ENCODE measurements at regions not wholly inside any gene's neighbourhood (a gene's known extent, or its start where the extent isn't known, plus 50 kb on each side); places are given as distances from the start of the nearest gene placed in this dataset.

DNA sequence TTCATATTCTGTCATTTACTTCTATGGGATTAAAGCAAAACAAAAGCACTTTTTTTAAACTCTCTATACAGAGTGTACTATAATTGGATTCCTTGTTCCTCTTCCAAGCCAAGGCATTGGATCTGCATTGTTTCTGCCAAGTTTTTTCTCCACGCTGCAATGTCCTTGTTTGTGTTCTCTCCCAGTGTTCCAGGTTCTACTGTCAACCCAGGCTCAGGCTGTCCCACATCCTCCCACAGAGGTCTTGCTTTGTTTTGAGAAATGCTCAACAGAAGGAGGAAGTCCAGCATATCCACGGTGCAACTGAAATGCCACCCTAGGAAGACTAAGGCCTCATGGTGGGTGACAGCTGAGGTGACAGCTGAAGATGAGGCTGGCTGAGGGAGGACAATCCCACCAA lies 287.1 kb upstream of the PRDM1 start:
- Histone ChIP-seq H3K4me1 (ENCODE audit: insufficient read depth, insufficient read length) (no peaks in the 10 kb centered on the region), H3K36me3 (ENCODE audit: insufficient read depth, insufficient read length, low read length) (no peaks in the 10 kb centered on the region), H3K27me3 (ENCODE audit: insufficient read depth, insufficient read length) (no peaks in the 10 kb centered on the region), H3K9me3 (ENCODE audit: insufficient read depth, low read length) (no peaks in the 10 kb centered on the region), H3K4me3 (ENCODE audit: insufficient read length, low read depth) (no peak overlapping the region), H3K9ac (ENCODE audit: insufficient read length, low read depth) (no peak overlapping the region)
- DNase-seq (ENCODE audit: low read depth, low spot score), result no peak
- TF ChIP-seq YY1 (IDR thresholded peaks at IDR 0.05; ENCODE audit: insufficient read depth, insufficient read length) (no peak), SUZ12 (IDR thresholded peaks at IDR 0.05; ENCODE audit: extremely low read depth, insufficient read depth, insufficient read length) (no peak), ZNF274 (IDR thresholded peaks at IDR 0.05; ENCODE audit: low read depth, low read length) (no peak)

- Histone ChIP-seq H3K27me3 (ENCODE audit: insufficient read depth, insufficient read length) (no peaks in the 10 kb centered on the region), H3K4me1 (ENCODE audit: insufficient read depth, insufficient read length) (no peaks in the 10 kb centered on the region), H3K9me3 (ENCODE audit: insufficient read depth, low read length) (no peaks in the 10 kb centered on the region), H3K9ac (ENCODE audit: insufficient read length, low read depth) (no peak overlapping the region), H3K4me3 (ENCODE audit: insufficient read length, low read depth) (no peak overlapping the region), H3K36me3 (ENCODE audit: insufficient read depth, insufficient read length, low read length) (no peaks in the 10 kb centered on the region)
- no peak for DNase-seq (ENCODE audit: low read depth, low spot score)
- TF ChIP-seq YY1 (IDR thresholded peaks at IDR 0.05; ENCODE audit: insufficient read depth, insufficient read length) (no peak), SUZ12 (IDR thresholded peaks at IDR 0.05; ENCODE audit: extremely low read depth, insufficient read depth, insufficient read length) (no peak), ZNF274 (IDR thresholded peaks at IDR 0.05; ENCODE audit: low read depth, low read length) (no peak)
Measured at GRCh38 chr6:105797983-105798453, 288.1 kb upstream of the PRDM1 start.

DNA sequence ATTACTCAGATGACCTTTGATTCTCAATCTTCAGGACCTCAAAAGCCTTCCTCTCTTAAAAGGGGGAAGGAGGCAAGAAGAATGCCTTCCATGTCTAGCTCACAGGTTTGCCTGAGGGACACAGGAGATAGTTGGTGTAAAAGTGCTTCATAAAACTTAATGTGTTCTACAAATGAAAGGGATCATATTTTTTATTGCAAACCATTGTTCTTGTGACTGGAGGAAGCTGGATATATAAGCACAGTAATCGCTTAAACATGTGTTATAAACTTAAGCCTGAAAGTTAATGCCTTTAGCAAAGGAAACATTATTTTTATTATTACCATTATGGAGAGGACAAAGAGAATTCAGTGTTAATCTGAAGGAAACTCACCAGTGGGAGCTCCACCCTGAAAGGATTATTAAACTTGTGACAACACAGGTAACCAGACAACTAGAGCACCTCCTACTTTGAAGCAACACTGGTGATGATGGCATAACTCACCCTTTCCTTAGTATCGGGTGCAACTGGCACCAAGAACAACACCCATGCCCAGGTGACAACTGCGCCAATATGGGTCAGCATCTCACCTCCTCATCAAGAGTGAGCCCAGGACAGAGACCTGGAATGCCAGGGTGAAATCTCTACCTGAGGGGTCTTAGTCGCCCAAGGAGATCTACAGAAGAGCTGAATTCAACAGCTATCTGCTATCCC lies 288.7 kb upstream of the PRDM1 start:
- DNase-seq (ENCODE audit: low read depth, low spot score), result no peak
- no peak for TF ChIP-seq YY1 (IDR thresholded peaks at IDR 0.05; ENCODE audit: insufficient read depth, insufficient read length)
- no peak for TF ChIP-seq SUZ12 (IDR thresholded peaks at IDR 0.05; ENCODE audit: extremely low read depth, insufficient read depth, insufficient read length)
- TF ChIP-seq ZNF274 (IDR thresholded peaks at IDR 0.05; ENCODE audit: low read depth, low read length), result no peak
- Histone ChIP-seq H3K27me3 (ENCODE audit: insufficient read depth, insufficient read length) (no peaks in the 10 kb centered on the region), H3K9me3 (ENCODE audit: insufficient read depth, low read length) (no peaks in the 10 kb centered on the region), H3K9ac (ENCODE audit: insufficient read length, low read depth) (no peak overlapping the region), H3K36me3 (ENCODE audit: insufficient read depth, insufficient read length, low read length) (no peaks in the 10 kb centered on the region), H3K4me1 (ENCODE audit: insufficient read depth, insufficient read length) (no peaks in the 10 kb centered on the region), H3K4me3 (ENCODE audit: insufficient read length, low read depth) (no peak overlapping the region)

- Histone ChIP-seq H3K9me3 (ENCODE audit: insufficient read depth, low read length) (no peaks in the 10 kb centered on the region), H3K4me1 (ENCODE audit: insufficient read depth, insufficient read length) (no peaks in the 10 kb centered on the region), H3K36me3 (ENCODE audit: insufficient read depth, insufficient read length, low read length) (no peaks in the 10 kb centered on the region), H3K4me3 (ENCODE audit: insufficient read length, low read depth) (no peak overlapping the region), H3K9ac (ENCODE audit: insufficient read length, low read depth) (no peak overlapping the region), H3K27me3 (ENCODE audit: insufficient read depth, insufficient read length) (no peaks in the 10 kb centered on the region)
- no peak for TF ChIP-seq YY1 (IDR thresholded peaks at IDR 0.05; ENCODE audit: insufficient read depth, insufficient read length)
- TF ChIP-seq SUZ12 (IDR thresholded peaks at IDR 0.05; ENCODE audit: extremely low read depth, insufficient read depth, insufficient read length), result no peak
- no peak for TF ChIP-seq ZNF274 (IDR thresholded peaks at IDR 0.05; ENCODE audit: low read depth, low read length)
- DNase-seq (ENCODE audit: low read depth, low spot score), result no peak
Measured at GRCh38 chr6:105795913-105796517, 290.1 kb upstream of the PRDM1 start.

- DNase-seq (ENCODE audit: low read depth, low spot score), result no peak
- TF ChIP-seq SUZ12 (IDR thresholded peaks at IDR 0.05; ENCODE audit: extremely low read depth, insufficient read depth, insufficient read length), result no peak
- no peak for TF ChIP-seq ZNF274 (IDR thresholded peaks at IDR 0.05; ENCODE audit: low read depth, low read length)
- H3K27me3 ChIP-seq (ENCODE audit: insufficient read depth, insufficient read length), result no peaks in the 10 kb centered on the region
- no peak overlapping the region for H3K9ac ChIP-seq (ENCODE audit: insufficient read length, low read depth)
- no peak overlapping the region for H3K4me3 ChIP-seq (ENCODE audit: insufficient read length, low read depth)
- no peaks in the 10 kb centered on the region for H3K36me3 ChIP-seq (ENCODE audit: insufficient read depth, insufficient read length, low read length)
- no peaks in the 10 kb centered on the region for H3K4me1 ChIP-seq (ENCODE audit: insufficient read depth, insufficient read length)
- H3K9me3 ChIP-seq (ENCODE audit: insufficient read depth, low read length), result no peaks in the 10 kb centered on the region
Measured at GRCh38 chr6:105795366-105795765, 290.8 kb upstream of the PRDM1 start.

DNA sequence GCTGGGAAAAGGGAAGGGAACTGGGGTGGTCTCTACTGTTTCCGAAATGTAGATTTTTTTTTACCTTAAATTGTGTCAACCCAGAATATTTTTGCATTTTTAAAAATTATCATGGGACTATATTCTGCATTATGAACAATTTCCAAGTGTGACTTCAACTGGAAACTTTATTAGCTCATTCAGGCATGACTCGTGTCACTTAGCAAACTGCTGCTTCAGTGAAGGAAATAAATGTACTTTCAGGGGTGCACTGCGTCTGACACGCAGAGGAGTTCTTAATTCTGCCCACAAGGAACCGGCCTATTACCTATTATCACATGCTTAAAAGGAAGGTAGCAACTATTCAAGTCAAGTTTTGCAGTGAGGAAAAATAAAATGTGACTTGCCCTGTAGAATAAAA lies 291.3 kb upstream of the PRDM1 start:
- Histone ChIP-seq H3K27me3 (ENCODE audit: insufficient read depth, insufficient read length) (no peaks in the 10 kb centered on the region), H3K36me3 (ENCODE audit: insufficient read depth, insufficient read length, low read length) (no peaks in the 10 kb centered on the region), H3K9me3 (ENCODE audit: insufficient read depth, low read length) (no peaks in the 10 kb centered on the region), H3K4me3 (ENCODE audit: insufficient read length, low read depth) (no peak overlapping the region), H3K4me1 (ENCODE audit: insufficient read depth, insufficient read length) (no peaks in the 10 kb centered on the region), H3K9ac (ENCODE audit: insufficient read length, low read depth) (no peak overlapping the region)
- no peak for DNase-seq (ENCODE audit: low read depth, low spot score)
- TF ChIP-seq ZNF274 (IDR thresholded peaks at IDR 0.05; ENCODE audit: low read depth, low read length), result no peak

DNA sequence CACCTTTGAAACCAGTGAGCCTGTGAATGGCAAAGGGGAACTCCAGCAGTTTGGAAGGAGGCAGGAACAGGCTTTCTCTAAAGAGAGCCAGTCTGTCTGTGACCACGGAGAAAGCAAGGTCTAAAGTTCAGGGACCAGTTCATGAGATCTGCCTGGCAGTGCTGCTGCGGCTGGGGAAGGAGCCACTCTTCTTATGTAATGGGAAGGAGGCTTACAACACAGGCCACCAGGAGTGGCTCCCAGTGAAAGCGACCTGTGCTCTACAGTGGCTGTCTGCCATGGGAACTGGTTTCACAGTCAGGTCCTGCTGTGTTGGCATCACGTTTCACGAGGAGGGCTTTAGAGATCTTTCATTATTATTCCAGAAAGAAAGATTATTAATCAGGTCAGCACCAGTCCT lies 291.9 kb upstream of the PRDM1 start:
- no peaks in the 10 kb centered on the region for H3K9me3 ChIP-seq (ENCODE audit: insufficient read depth, low read length)
- DNase-seq (ENCODE audit: low read depth, low spot score), result no peak
- no peak overlapping the region for H3K9ac ChIP-seq (ENCODE audit: insufficient read length, low read depth)
- H3K4me3 ChIP-seq (ENCODE audit: insufficient read length, low read depth), result no peak overlapping the region
- no peaks in the 10 kb centered on the region for H3K4me1 ChIP-seq (ENCODE audit: insufficient read depth, insufficient read length)
- no peaks in the 10 kb centered on the region for H3K36me3 ChIP-seq (ENCODE audit: insufficient read depth, insufficient read length, low read length)
- no peaks in the 10 kb centered on the region for H3K27me3 ChIP-seq (ENCODE audit: insufficient read depth, insufficient read length)
- TF ChIP-seq YY1 (IDR thresholded peaks at IDR 0.05; ENCODE audit: insufficient read depth, insufficient read length), result no peak
- TF ChIP-seq ZNF274 (IDR thresholded peaks at IDR 0.05; ENCODE audit: low read depth, low read length), result no peak
- no peak for TF ChIP-seq SUZ12 (IDR thresholded peaks at IDR 0.05; ENCODE audit: extremely low read depth, insufficient read depth, insufficient read length)
